ENCODE measurements at regions not wholly inside any gene's neighbourhood (a gene's known extent, or its start where the extent isn't known, plus 50 kb on each side); places are given as distances from the start of the nearest gene placed in this dataset.
"Not testable (repeated sequence)": the region's sequence is repeated elsewhere in the genome, so short reads cannot be mapped to it uniquely, and the experiment has no call there.

DNA sequence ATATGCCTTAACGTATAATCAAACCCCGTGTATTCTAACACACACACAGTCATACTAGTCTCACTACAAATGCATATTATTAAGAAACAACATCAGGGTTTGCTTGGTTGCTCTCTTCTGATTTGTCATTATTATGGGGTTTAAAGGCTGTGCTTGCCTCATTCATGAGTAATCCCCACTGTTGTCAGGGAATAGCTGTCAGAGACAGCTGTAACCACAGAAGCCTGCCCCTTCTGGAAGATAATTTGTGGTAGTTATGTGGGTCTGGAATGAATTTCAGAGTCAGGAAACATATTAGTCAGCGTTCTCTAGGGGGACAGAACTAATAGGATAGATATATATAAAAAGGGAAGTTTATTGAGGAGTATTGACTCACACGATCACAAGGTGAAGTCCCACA lies 456.9 kb upstream of the TMEM132C start:
- Histone ChIP-seq H3K79me2 (ENCODE audit: control insufficient read depth, insufficient read depth, low read length) (no peaks in the 10 kb centered on the region), H3K4me2 (ENCODE audit: insufficient read depth, low read length) (no peak overlapping the region), H3K9me1 (replicated peaks; ENCODE audit: control insufficient read depth, extremely low read depth, insufficient read depth, low read length) (no peaks in the 10 kb centered on the region), H3K27me3 (ENCODE audit: control insufficient read depth in 2 of 2, insufficient read depth in 2 of 2, low read length in 2 of 2) (no peaks in the 10 kb centered on the region), H2AFZ (ENCODE audit: low read depth, low read length) (no peak overlapping the region), H3K36me3 (ENCODE audit: control insufficient read depth in 2 of 2, extremely low read depth in 1 of 2, insufficient read depth in 2 of 2, low read length in 2 of 2) (no peaks in the 10 kb centered on the region), H3K4me3 (replicated peaks in 1 of 3; ENCODE audit: insufficient read depth in 1 of 3, low read depth in 1 of 3, low read length in 3 of 3) (no peak overlapping the region), H3K4me1 (ENCODE audit: control insufficient read depth, extremely low read depth, insufficient read depth, low read length) (no peaks in the 10 kb centered on the region), H3K9ac (replicated peaks; ENCODE audit: extremely low read depth, insufficient read depth, low read length) (no peak overlapping the region), H3K9me3 (replicated peaks; ENCODE audit: control insufficient read depth, insufficient read depth, low read length) (peaks cover 10% of the 10 kb centered on the region), H3K27ac (ENCODE audit: insufficient read depth, low read depth, low read length) (no peak overlapping the region), H4K20me1 (replicated peaks; ENCODE audit: control insufficient read depth, extremely low read depth, insufficient read depth, low read length) (no peaks in the 10 kb centered on the region)
- BruUV-seq (replicated peaks): no TSS peak
- TF ChIP-seq POLR2A (IDR thresholded peaks at IDR 0.05; ENCODE audit: low read depth, low read length) (no peak), GATA2 (IDR thresholded peaks at IDR 0.05; ENCODE audit: insufficient read depth, insufficient read length, low read depth, low read length) (no peak), FOS (IDR thresholded peaks at IDR 0.05; ENCODE audit: borderline replicate concordance, insufficient read depth, low read length) (no peak), EZH2 (IDR thresholded peaks at IDR 0.05; ENCODE audit: borderline replicate concordance, low read depth, low read length, severe bottlenecking) (no peak), MYC (IDR thresholded peaks at IDR 0.05; ENCODE audit: low read depth, low read length) (no peak), POLR2AphosphoS5 (IDR thresholded peaks at IDR 0.05; ENCODE audit: insufficient read depth, low read depth, low read length) (no peak), JUN (IDR thresholded peaks at IDR 0.05; ENCODE audit: borderline replicate concordance, insufficient read depth, insufficient read length, low read depth) (no peak)
- TF ChIP-seq, protein P1, sequence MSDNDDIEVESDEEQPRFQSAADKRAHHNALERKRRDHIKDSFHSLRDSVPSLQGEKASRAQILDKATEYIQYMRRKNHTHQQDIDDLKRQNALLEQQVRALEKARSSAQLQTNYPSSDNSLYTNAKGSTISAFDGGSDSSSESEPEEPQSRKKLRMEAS (IDR thresholded peaks at IDR 0.05; ENCODE audit: insufficient read depth, insufficient read length): no peak
- TF ChIP-seq, protein P2, sequence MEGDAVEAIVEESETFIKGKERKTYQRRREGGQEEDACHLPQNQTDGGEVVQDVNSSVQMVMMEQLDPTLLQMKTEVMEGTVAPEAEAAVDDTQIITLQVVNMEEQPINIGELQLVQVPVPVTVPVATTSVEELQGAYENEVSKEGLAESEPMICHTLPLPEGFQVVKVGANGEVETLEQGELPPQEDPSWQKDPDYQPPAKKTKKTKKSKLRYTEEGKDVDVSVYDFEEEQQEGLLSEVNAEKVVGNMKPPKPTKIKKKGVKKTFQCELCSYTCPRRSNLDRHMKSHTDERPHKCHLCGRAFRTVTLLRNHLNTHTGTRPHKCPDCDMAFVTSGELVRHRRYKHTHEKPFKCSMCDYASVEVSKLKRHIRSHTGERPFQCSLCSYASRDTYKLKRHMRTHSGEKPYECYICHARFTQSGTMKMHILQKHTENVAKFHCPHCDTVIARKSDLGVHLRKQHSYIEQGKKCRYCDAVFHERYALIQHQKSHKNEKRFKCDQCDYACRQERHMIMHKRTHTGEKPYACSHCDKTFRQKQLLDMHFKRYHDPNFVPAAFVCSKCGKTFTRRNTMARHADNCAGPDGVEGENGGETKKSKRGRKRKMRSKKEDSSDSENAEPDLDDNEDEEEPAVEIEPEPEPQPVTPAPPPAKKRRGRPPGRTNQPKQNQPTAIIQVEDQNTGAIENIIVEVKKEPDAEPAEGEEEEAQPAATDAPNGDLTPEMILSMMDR (IDR thresholded peaks at IDR 0.05; ENCODE audit: extremely low read depth in 1 of 2, insufficient read depth in 1 of 2, low read depth in 1 of 2, low read length in 2 of 2): no peak
- dilution Hi-C loops (cut with MboI; ENCODE audit: extremely low pct_ligation_motif_present, low sequenced_read_pairs) (no loop called here), intact Hi-C loops (cut with micrococcal nuclease) (no loop called here)
- DNase-seq (ENCODE audit: low read depth, low spot score) (no peak), FAIRE-seq (no peak)
- ChIA-PET CTCF (no interaction called here), POLR2A (no interaction called here)

DNA sequence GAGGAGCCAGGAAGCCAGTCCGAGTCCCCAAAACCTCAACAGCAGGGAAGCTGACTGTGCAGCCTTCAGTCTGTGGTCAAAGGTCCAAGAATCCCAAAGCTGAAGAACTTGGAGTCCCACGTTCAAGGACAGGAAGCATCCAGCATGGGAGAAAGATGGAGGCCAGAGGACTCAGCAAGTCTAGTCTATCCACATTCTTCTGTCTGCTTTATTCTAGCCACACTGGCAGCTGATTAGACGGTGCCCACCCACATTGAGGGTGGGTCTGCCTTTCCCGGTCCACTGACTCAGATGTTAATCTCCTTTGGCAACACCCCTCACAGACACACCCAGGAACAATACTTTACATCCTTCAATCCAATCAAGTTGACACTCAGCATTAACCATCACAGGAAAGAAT lies 456.5 kb upstream of the TMEM132C start:
- H3K36me3 ChIP-seq (ENCODE audit: control insufficient read depth in 2 of 2, extremely low read depth in 1 of 2, insufficient read depth in 2 of 2, low read length in 2 of 2); H3K9me1 ChIP-seq (replicated peaks; ENCODE audit: control insufficient read depth, extremely low read depth, insufficient read depth, low read length); DNase-seq (ENCODE audit: low read depth, low spot score); H2AFZ ChIP-seq (ENCODE audit: low read depth, low read length); POLR2A ChIA-PET; H3K4me1 ChIP-seq (ENCODE audit: control insufficient read depth, extremely low read depth, insufficient read depth, low read length); BruUV-seq (replicated peaks); dilution Hi-C loops (cut with MboI; ENCODE audit: extremely low pct_ligation_motif_present, low sequenced_read_pairs); FAIRE-seq; H3K27ac ChIP-seq (ENCODE audit: insufficient read depth, low read depth, low read length); H4K20me1 ChIP-seq (replicated peaks; ENCODE audit: control insufficient read depth, extremely low read depth, insufficient read depth, low read length); H3K4me2 ChIP-seq (ENCODE audit: insufficient read depth, low read length); CTCF ChIA-PET; intact Hi-C loops (cut with micrococcal nuclease); H3K4me3 ChIP-seq (replicated peaks in 1 of 3; ENCODE audit: insufficient read depth in 1 of 3, low read depth in 1 of 3, low read length in 3 of 3); H3K9ac ChIP-seq (replicated peaks; ENCODE audit: extremely low read depth, insufficient read depth, low read length); H3K79me2 ChIP-seq (ENCODE audit: control insufficient read depth, insufficient read depth, low read length); H3K27me3 ChIP-seq (ENCODE audit: control insufficient read depth in 2 of 2, insufficient read depth in 2 of 2, low read length in 2 of 2); H3K9me3 ChIP-seq (replicated peaks; ENCODE audit: control insufficient read depth, insufficient read depth, low read length): not testable (repeated sequence)

Measured in endothelial cell of umbilical vein (primary cell).